Endothelial cell (in vitro differentiated cells): ENCODE measurements at regions not wholly inside any gene's neighbourhood (a gene's known extent, or its start where the extent isn't known, plus 50 kb on each side); places are given as distances from the start of the nearest gene placed in this dataset.

ENCODE experiments used
- DNase-seq: peaks from one replicate; pipeline ENCODE4 v3.0.0; 2021; ENCODE audit warnings: low spot score
- H3K27ac Mint-ChIP-seq: one replicate; pipeline ENCODE4 v1.8.0; 2021; ENCODE audit warnings: mixed read lengths, inconsistent platforms; ENCODE audit not compliant: unreplicated experiment
- H3K27me3 Mint-ChIP-seq: one replicate; pipeline ENCODE4 v1.8.0; 2021; ENCODE audit warnings: mild to moderate bottlenecking, moderate library complexity, mixed read lengths, inconsistent platforms; ENCODE audit not compliant: unreplicated experiment
- H3K36me3 Mint-ChIP-seq: one replicate; pipeline ENCODE4 v1.8.0; 2021; ENCODE audit warnings: mild to moderate bottlenecking, low read depth, mixed read lengths, inconsistent platforms; ENCODE audit not compliant: unreplicated experiment
- H3K4me1 Mint-ChIP-seq: one replicate; pipeline ENCODE4 v1.8.0; 2021; ENCODE audit warnings: mild to moderate bottlenecking, mixed read lengths, inconsistent platforms; ENCODE audit not compliant: unreplicated experiment
- H3K4me3 Mint-ChIP-seq: one replicate; pipeline ENCODE4 v1.8.0; 2021; ENCODE audit warnings: mild to moderate bottlenecking, mixed read lengths, inconsistent platforms; ENCODE audit not compliant: unreplicated experiment
- H3K9me3 Mint-ChIP-seq: one replicate; pipeline ENCODE4 v1.8.0; 2021; ENCODE audit warnings: mixed read lengths, inconsistent platforms; ENCODE audit not compliant: unreplicated experiment
- CTCF ChIP-seq: fragments of 200-600 bp; sonication (generic); IDR thresholded peaks from one replicate; pipeline ENCODE4 v1.5.0; 2021; ENCODE audit warnings: antibody characterized with exemption; ENCODE audit not compliant: unreplicated experiment

- no peak overlapping the region for H3K27ac Mint-ChIP-seq
- H3K36me3 Mint-ChIP-seq: no peaks in the 10 kb centered on the region
- H3K27me3 Mint-ChIP-seq: peaks cover 9% of the 10 kb centered on the region
- no peak for TF ChIP-seq CTCF
- no peaks in the 10 kb centered on the region for H3K9me3 Mint-ChIP-seq
- H3K4me3 Mint-ChIP-seq: no peak overlapping the region
- no peak for DNase-seq
- H3K4me1 Mint-ChIP-seq: peaks cover 8% of the 10 kb centered on the region
Observed at GRCh38 chr9:90979138-90979551, 177.5 kb downstream of the SYK start.

DNA sequence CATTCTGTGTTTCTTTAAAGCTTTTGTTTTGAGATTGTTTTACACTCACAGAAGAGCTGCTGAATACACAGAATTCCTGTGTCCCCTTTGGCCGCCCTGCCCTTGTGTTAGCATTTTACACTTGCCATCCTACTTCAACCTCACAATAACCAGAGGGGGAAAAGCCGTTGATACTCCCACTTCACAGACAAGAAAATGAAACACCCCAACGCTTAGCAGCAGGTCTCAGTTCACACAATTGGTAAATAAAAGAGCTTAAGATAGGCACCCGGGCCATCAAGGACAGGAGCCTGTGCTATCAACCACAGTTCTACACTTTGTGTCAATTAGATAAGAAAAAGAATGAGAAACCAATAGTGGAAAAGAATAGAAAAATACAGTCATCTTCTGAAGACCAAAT is 178.0 kb downstream of the SYK start:
- no peak overlapping the region for H3K27ac Mint-ChIP-seq
- TF ChIP-seq CTCF: no peak
- H3K36me3 Mint-ChIP-seq: no peaks in the 10 kb centered on the region
- no peak overlapping the region for H3K4me3 Mint-ChIP-seq
- peaks cover 9% of the 10 kb centered on the region for H3K27me3 Mint-ChIP-seq
- DNase-seq: no peak
- no peaks in the 10 kb centered on the region for H3K9me3 Mint-ChIP-seq
- peaks cover 8% of the 10 kb centered on the region for H3K4me1 Mint-ChIP-seq

GRCh38 chr9:90981726-90982125 is 180.1 kb downstream of the SYK start:
- H3K9me3 Mint-ChIP-seq: no peaks in the 10 kb centered on the region
- no peak for TF ChIP-seq CTCF
- peaks cover 6% of the 10 kb centered on the region for H3K27me3 Mint-ChIP-seq
- no peak overlapping the region for H3K4me3 Mint-ChIP-seq
- H3K36me3 Mint-ChIP-seq: no peaks in the 10 kb centered on the region
- H3K4me1 Mint-ChIP-seq: peaks cover 8% of the 10 kb centered on the region
- no peak for DNase-seq
- H3K27ac Mint-ChIP-seq: no peak overlapping the region

GRCh38 chr9:90983394-90983793 is 181.8 kb downstream of the SYK start:
- H3K9me3 Mint-ChIP-seq: no peaks in the 10 kb centered on the region
- no peak for TF ChIP-seq CTCF
- no peaks in the 10 kb centered on the region for H3K36me3 Mint-ChIP-seq

GRCh38 chr9:90985631-90986030 is 184.0 kb downstream of the SYK start:
- Mint-ChIP-seq H3K27me3 (peaks cover 1% of the 10 kb centered on the region), H3K27ac (no peak overlapping the region), H3K36me3 (no peaks in the 10 kb centered on the region), H3K4me3 (no peak overlapping the region), H3K9me3 (no peaks in the 10 kb centered on the region), H3K4me1 (peaks cover 3% of the 10 kb centered on the region)
- no peak for DNase-seq
- TF ChIP-seq CTCF: no peak

More at GRCh38 chr9:90983394-90983793, 181.8 kb downstream of the SYK start:
- Mint-ChIP-seq H3K4me3 (no peak overlapping the region), H3K4me1 (peaks cover 5% of the 10 kb centered on the region), H3K27me3 (peaks cover 6% of the 10 kb centered on the region), H3K27ac (no peak overlapping the region)
- no peak for DNase-seq
